Naive thymus-derived CD4-positive, alpha-beta T cell (primary cell): ENCODE measurements at regions not wholly inside any gene's neighbourhood (a gene's known extent, or its start where the extent isn't known, plus 50 kb on each side); places are given as distances from the start of the nearest gene placed in this dataset.

Experiments
- ATAC-seq: fragments of 150-1000 bp; cut with Tn5 transposase; 2 replicates; pipeline ENCODE4 v1.10.0; 2021; ENCODE audit warnings: mild to moderate bottlenecking, moderate library complexity
- CTCF ChIA-PET: fragments of 350-600 bp; sonication (Branson Sonifier 250); formaldehyde crosslinking; loops from one replicate; lab custom pipeline; 2021; ENCODE audit warnings: antibody characterized with exemption; lab: Charles Lee
- POLR2A ChIA-PET: fragments of 350-600 bp; sonication (Branson Sonifier 250); formaldehyde crosslinking; loops from one replicate; lab custom pipeline; 2021; ENCODE audit warnings: antibody characterized with exemption, inconsistent platforms; lab: Charles Lee
- DNase-seq, 9 donors: peaks; one replicate each; pipeline versions ENCODE4 v3.0.0 to v3.0.0-alpha.2; 2020 to 2022; ENCODE audit warnings: mixed read lengths in 1 of 9
- H3K27ac ChIP-seq: one replicate; pipeline ENCODE4 v1.7.0; 2013; ENCODE audit warnings: mild to moderate bottlenecking, low read depth, low read length, moderate library complexity
- H3K27me3 ChIP-seq, 2 donors: one replicate each; pipeline ENCODE4 v1.7.0; 2013; ENCODE audit warnings: low read length in 2 of 2, mild to moderate bottlenecking in 2 of 2, moderate library complexity in 2 of 2; ENCODE audit not compliant: control insufficient read depth in 2 of 2, insufficient read depth in 2 of 2
- H3K36me3 ChIP-seq, 3 experiments: 1 replicate in 2 of 3; 2 replicates in 1 of 3; pipeline ENCODE4 v1.7.0; 2013; ENCODE audit warnings: low read length in 3 of 3, mild to moderate bottlenecking in 3 of 3, moderate library complexity in 1 of 3; ENCODE audit not compliant: insufficient read depth in 3 of 3, control insufficient read depth in 2 of 3
- H3K4me1 ChIP-seq, 2 donors: one replicate each; pipeline ENCODE4 v1.7.0; 2013; ENCODE audit warnings: low read length in 2 of 2, mild to moderate bottlenecking in 2 of 2, moderate library complexity in 1 of 2; ENCODE audit not compliant: control insufficient read depth in 2 of 2, insufficient read depth in 2 of 2
- H3K4me3 ChIP-seq: 2 replicates; pipeline ENCODE4 v1.7.0; 2013; ENCODE audit warnings: mild to moderate bottlenecking, low read length
- H3K9me3 ChIP-seq, 3 experiments: 1 replicate in 2 of 3; 2 replicates in 1 of 3; pipeline ENCODE4 v1.7.0; 2013; ENCODE audit warnings: low read length in 3 of 3; ENCODE audit not compliant: control insufficient read depth in 2 of 3
- H3K27ac Mint-ChIP-seq, 9 donors: one replicate each; pipeline ENCODE4 v1.8.0; 2020 to 2022; ENCODE audit warnings: mixed read lengths in 9 of 9, mild to moderate bottlenecking in 8 of 9, moderate library complexity in 5 of 9, inconsistent platforms in 2 of 9
- H3K27me3 Mint-ChIP-seq, 5 donors: one replicate each; pipeline ENCODE4 v1.8.0; 2021 to 2022; ENCODE audit warnings: mixed read lengths in 5 of 5, mild to moderate bottlenecking in 1 of 5
- H3K36me3 Mint-ChIP-seq, 5 donors: one replicate each; pipeline ENCODE4 v1.8.0; 2020 to 2022; ENCODE audit warnings: mixed read lengths in 5 of 5, mild to moderate bottlenecking in 3 of 5, inconsistent platforms in 1 of 5
- H3K4me1 Mint-ChIP-seq, 7 donors: one replicate each; pipeline ENCODE4 v1.8.0; 2020 to 2022; ENCODE audit warnings: mixed read lengths in 7 of 7, mild to moderate bottlenecking in 3 of 7, inconsistent platforms in 1 of 7
- H3K4me3 Mint-ChIP-seq, 10 donors: one replicate each; pipeline ENCODE4 v1.8.0; 2020 to 2022; ENCODE audit warnings: mild to moderate bottlenecking in 10 of 10, mixed read lengths in 10 of 10, moderate library complexity in 6 of 10, inconsistent platforms in 2 of 10
- H3K9me3 Mint-ChIP-seq, 11 donors: one replicate each; pipeline ENCODE4 v1.8.0; 2020 to 2022; ENCODE audit warnings: mixed read lengths in 11 of 11, mild to moderate bottlenecking in 4 of 11, inconsistent platforms in 1 of 11, moderate library complexity in 1 of 11
- intact Hi-C, 2 donors: fragments of 100-400 bp; cut with micrococcal nuclease; formaldehyde crosslinking; loops; one replicate each; pipeline ENCODE4 v1.15.1; 2023

DNA sequence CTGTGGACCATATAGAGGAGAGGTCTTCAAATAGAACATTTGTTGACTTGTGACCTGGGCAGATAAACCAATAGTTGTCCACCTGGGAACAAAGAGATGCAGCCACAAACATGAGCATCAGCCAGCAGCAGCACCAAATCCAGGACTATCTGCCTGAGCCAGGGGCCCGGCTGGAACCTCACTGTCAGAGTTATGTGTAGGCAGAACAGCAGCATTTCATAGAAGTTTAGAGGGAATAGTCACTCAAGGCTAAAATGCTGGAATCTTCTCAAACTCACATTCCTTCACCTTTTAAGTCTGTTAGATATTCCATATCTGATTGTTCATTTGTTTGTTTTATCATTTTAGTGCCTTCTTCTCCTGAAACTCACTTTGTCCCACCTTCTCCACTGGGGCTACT, 72.2 kb upstream of the IL6 start:
- CTCF ChIA-PET, result interaction anchor here (1.0 to 1.2 kb wide), 2 partner anchors 71 to 73 kb away, joined by 3 read pairs; no protein-coding TSS in a partner anchor
- Histone ChIP-seq H3K4me1 (peaks cover 0 to 4% of the 10 kb centered on the region in 2 donors), H3K27ac (no peak overlapping the region), H3K9me3 (no peaks in the 10 kb centered on the region), H3K4me3 (no peak overlapping the region), H3K27me3 (no peaks in the 10 kb centered on the region), H3K36me3 (no peaks in the 10 kb centered on the region)
- Mint-ChIP-seq H3K27me3 (peaks cover 0 to 26% (median 0%) of the 10 kb centered on the region in 5 donors), H3K27ac (no peak overlapping the region), H3K4me3 (no peak overlapping the region), H3K36me3 (peaks cover 0 to 9% (median 0%) of the 10 kb centered on the region in 5 donors), H3K9me3 (peaks cover 0 to 10% (median 0%) of the 10 kb centered on the region in 11 donors), H3K4me1 (peaks cover 0 to 16% (median 11%) of the 10 kb centered on the region in 7 donors)
- no peak for DNase-seq
- ATAC-seq, result no peak
- POLR2A ChIA-PET, result interaction anchor here (0.6 kb wide), 1 partner anchor 68 kb away, joined by 3 read pairs; no protein-coding TSS in a partner anchor
- intact Hi-C loops, result loop anchor here in 1 of 2 donors (5.0 kb wide), 1 partner anchor 42 kb away; no protein-coding TSS in a partner anchor

- Histone ChIP-seq H3K4me1 (peaks cover 0 to 4% of the 10 kb centered on the region in 2 donors), H3K36me3 (no peaks in the 10 kb centered on the region), H3K4me3 (no peak overlapping the region), H3K27ac (no peak overlapping the region), H3K9me3 (no peaks in the 10 kb centered on the region), H3K27me3 (no peaks in the 10 kb centered on the region)
- H3K27me3 Mint-ChIP-seq, result peaks cover 0 to 23% (median 0%) of the 10 kb centered on the region in 5 donors
- no peak overlapping the region for H3K4me3 Mint-ChIP-seq
- ATAC-seq (no peak), DNase-seq (no peak)
- H3K9me3 Mint-ChIP-seq, result peaks cover 0 to 13% (median 0%) of the 10 kb centered on the region in 11 donors
- H3K36me3 Mint-ChIP-seq, result peaks cover 0 to 13% (median 0%) of the 10 kb centered on the region in 5 donors
- H3K27ac Mint-ChIP-seq, result no peak overlapping the region
- peaks cover 0 to 16% (median 11%) of the 10 kb centered on the region in 7 donors for H3K4me1 Mint-ChIP-seq
- intact Hi-C loops, result no loop called here
- POLR2A ChIA-PET, result no interaction called here
- CTCF ChIA-PET, result interaction anchor here (0.9 kb wide), 1 partner anchor 72 kb away, joined by 3 read pairs; no protein-coding TSS in a partner anchor
Observed at GRCh38 chr7:22653951-22654350, 73.0 kb upstream of the IL6 start.

DNA sequence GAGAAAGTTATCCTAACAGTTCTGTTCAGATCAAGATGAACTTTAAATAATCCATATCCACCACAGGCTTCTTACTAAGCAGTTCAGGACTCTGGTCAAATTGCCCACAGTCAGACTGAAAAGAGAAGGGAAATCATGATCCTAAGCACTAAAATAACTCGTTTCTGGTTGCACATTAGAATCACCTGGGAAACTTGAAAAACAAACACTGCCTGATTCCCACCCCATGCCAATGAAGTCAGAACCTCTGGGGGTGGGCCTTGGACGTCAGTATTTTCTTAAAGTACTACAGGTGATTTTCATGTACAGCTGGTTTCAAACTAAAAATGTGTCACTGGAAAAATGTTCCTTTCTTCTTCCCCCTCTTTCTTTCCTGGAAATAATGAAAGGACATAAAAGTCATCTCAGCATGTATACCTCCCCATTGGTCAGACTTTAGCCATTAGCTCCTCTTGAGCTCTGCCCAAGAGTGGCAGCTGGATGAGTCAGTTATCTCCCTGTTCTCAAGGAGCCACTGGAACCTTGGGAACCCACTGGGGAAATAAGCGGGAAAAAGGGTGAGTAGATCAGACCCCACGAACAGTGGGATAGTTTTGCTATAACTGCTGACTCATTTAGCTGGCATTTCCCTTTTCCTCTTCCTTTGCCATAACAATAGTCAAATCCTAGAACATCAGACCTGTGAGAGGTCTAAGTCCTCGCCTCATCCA, 75.3 kb upstream of the IL6 start:
- Mint-ChIP-seq H3K4me3 (no peak overlapping the region), H3K27ac (no peak overlapping the region), H3K27me3 (peaks cover 0 to 24% (median 5%) of the 10 kb centered on the region in 5 donors), H3K36me3 (peaks cover 0 to 22% (median 7%) of the 10 kb centered on the region in 5 donors), H3K9me3 (peaks cover 0 to 26% (median 12%) of the 10 kb centered on the region in 11 donors), H3K4me1 (peaks cover 0 to 4% (median 0%) of the 10 kb centered on the region in 7 donors)
- ChIA-PET CTCF (no interaction called here), POLR2A (no interaction called here)
- intact Hi-C loops, result no loop called here
- H3K27me3 ChIP-seq, result no peaks in the 10 kb centered on the region
- H3K9me3 ChIP-seq, result peaks cover 0 to under 1% (median 0%) of the 10 kb centered on the region in 3 experiments
- no peaks in the 10 kb centered on the region for H3K4me1 ChIP-seq
- no peaks in the 10 kb centered on the region for H3K36me3 ChIP-seq
- DNase-seq, result no peak
- no peak for ATAC-seq
- H3K27ac ChIP-seq, result no peak overlapping the region
- H3K4me3 ChIP-seq, result no peak overlapping the region

DNA sequence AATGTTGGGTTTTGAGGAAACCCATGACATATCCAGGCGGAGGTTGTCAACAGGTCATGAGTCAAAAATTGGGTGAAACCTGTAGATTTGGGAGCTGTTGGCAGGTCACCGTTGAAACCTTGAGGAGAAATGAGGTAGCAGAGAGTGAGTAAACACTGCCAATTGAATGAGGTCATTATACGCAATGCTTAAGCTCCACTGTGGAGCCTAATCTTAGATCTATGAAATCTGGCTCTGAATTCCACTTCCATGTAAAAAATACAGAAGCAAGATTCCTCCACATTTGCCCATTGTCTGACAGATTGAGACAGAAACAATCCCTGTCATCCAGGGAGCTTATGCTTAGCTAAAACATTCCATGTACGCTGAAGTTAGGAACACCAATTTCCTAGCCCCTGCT, 76.0 kb upstream of the IL6 start:
- peaks cover 0 to 22% (median 7%) of the 10 kb centered on the region in 5 donors for H3K36me3 Mint-ChIP-seq
- ATAC-seq (no peak), DNase-seq (no peak)
- H3K27ac Mint-ChIP-seq, result peak overlapping the region in 1 of 9 donors; percentile 71
- Histone ChIP-seq H3K4me1 (no peaks in the 10 kb centered on the region), H3K27ac (no peak overlapping the region), H3K36me3 (no peaks in the 10 kb centered on the region), H3K9me3 (peaks cover 0 to 6% (median 4%) of the 10 kb centered on the region in 3 experiments), H3K4me3 (no peak overlapping the region), H3K27me3 (no peaks in the 10 kb centered on the region)
- intact Hi-C loops, result no loop called here
- H3K9me3 Mint-ChIP-seq, result peaks cover 0 to 26% (median 16%) of the 10 kb centered on the region in 11 donors
- peaks cover 0 to 18% (median 5%) of the 10 kb centered on the region in 5 donors for H3K27me3 Mint-ChIP-seq
- ChIA-PET CTCF (interaction anchor here (0.8 kb wide), 1 partner anchor 77 kb away, joined by 3 read pairs; no protein-coding TSS in a partner anchor), POLR2A (no interaction called here)
- H3K4me3 Mint-ChIP-seq, result no peak overlapping the region
- H3K4me1 Mint-ChIP-seq, result peaks cover 0 to 4% (median 0%) of the 10 kb centered on the region in 7 donors

DNA sequence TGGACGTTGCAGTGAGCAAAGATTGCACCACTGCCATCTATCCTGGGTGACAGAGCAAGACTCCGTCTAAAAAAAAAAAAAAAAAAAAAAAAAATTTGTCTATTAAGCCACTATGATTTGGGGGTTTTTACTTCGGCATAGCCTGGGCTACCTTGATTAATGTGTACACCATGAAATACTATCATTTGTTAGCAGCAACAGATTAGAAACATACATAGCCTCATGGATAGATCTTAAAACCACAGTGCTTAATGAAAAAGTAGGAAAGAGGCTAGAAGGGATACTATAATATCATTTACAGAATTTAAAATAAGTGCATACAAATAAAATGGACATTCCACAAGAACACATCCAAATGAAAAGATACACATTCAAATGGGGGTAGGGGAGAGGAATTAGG, 77.3 kb upstream of the IL6 start:
- no peaks in the 10 kb centered on the region for H3K4me1 ChIP-seq
- H3K9me3 ChIP-seq, result peaks cover 0 to 13% (median 10%) of the 10 kb centered on the region in 3 experiments
- intact Hi-C loops, result no loop called here
- ChIA-PET POLR2A (no interaction called here), CTCF (no interaction called here)
- H3K27ac ChIP-seq, result no peak overlapping the region
- no peak for ATAC-seq
- Mint-ChIP-seq H3K27me3 (peaks cover 0 to 18% (median 5%) of the 10 kb centered on the region in 5 donors), H3K27ac (no peak overlapping the region), H3K4me3 (no peak overlapping the region), H3K4me1 (peaks cover 0 to 3% (median 0%) of the 10 kb centered on the region in 7 donors), H3K9me3 (peaks cover 0 to 39% (median 22%) of the 10 kb centered on the region in 11 donors), H3K36me3 (peaks cover 0 to 27% (median 7%) of the 10 kb centered on the region in 5 donors)
- H3K27me3 ChIP-seq, result no peaks in the 10 kb centered on the region
- no peaks in the 10 kb centered on the region for H3K36me3 ChIP-seq
- no peak for DNase-seq
- H3K4me3 ChIP-seq, result no peak overlapping the region

GRCh38 chr7:22647451-22648257, 79.3 kb upstream of the IL6 start:
- H3K9me3 Mint-ChIP-seq, result peaks cover 7 to 59% (median 35%) of the 10 kb centered on the region in 11 donors
- CTCF ChIA-PET, result no interaction called here
- intact Hi-C loops, result no loop called here

More at GRCh38 chr7:22647451-22648257, 79.3 kb upstream of the IL6 start:
- Mint-ChIP-seq H3K4me3 (no peak overlapping the region), H3K4me1 (no peaks in the 10 kb centered on the region), H3K27me3 (peaks cover 0 to 19% (median 5%) of the 10 kb centered on the region in 5 donors), H3K36me3 (peaks cover 0 to 34% (median 7%) of the 10 kb centered on the region in 5 donors), H3K27ac (no peak overlapping the region)
- H3K9me3 ChIP-seq, result peaks cover 0 to 13% (median 10%) of the 10 kb centered on the region in 3 experiments
- H3K27ac ChIP-seq, result no peak overlapping the region
- POLR2A ChIA-PET, result no interaction called here
- no peak for ATAC-seq
- no peaks in the 10 kb centered on the region for H3K36me3 ChIP-seq
- no peaks in the 10 kb centered on the region for H3K4me1 ChIP-seq
- H3K27me3 ChIP-seq, result no peaks in the 10 kb centered on the region
- DNase-seq, result no peak
- no peak overlapping the region for H3K4me3 ChIP-seq
